ENCODE measurements at regions not wholly inside any gene's neighbourhood (a gene's known extent, or its start where the extent isn't known, plus 50 kb on each side); places are given as distances from the start of the nearest gene placed in this dataset.
A peak's percentile ranks its signal among the peaks of the same experiment; 100 is the strongest.

GRCh38 chr12:115823635-115824034 is 453.9 kb downstream of the MED13L start (continued):
- TF ChIP-seq ZNF347 (CRISPR knock-in tag; IDR thresholded peaks at IDR 0.05; ENCODE audit: low read depth) (no peak), YY1 (IDR thresholded peaks at IDR 0.05; ENCODE audit: borderline replicate concordance in 1 of 3, control insufficient read depth in 1 of 3, extremely low read depth in 1 of 3, insufficient read depth in 3 of 3, insufficient read length in 1 of 3, insufficient replicate concordance in 2 of 3, low read depth in 1 of 3, low read length in 2 of 3) (no peak), L3MBTL2 (IDR thresholded peaks at IDR 0.05) (peak; percentile 65), TCF15 (CRISPR knock-in tag; IDR thresholded peaks at IDR 0.05) (no peak), HDAC6 (IDR thresholded peaks at IDR 0.05; ENCODE audit: low read depth, low read length) (no peak), PBX2 (CRISPR knock-in tag; IDR thresholded peaks at IDR 0.05; ENCODE audit: low read depth) (no peak), PBX2 (tag; conservative IDR thresholded peaks at IDR 0.05; ENCODE audit: low read depth) (peak; percentile 98), JUND (IDR thresholded peaks at IDR 0.05; ENCODE audit: borderline replicate concordance, low read depth, low read length) (no peak), JUND (tag; IDR thresholded peaks at IDR 0.05; ENCODE audit: borderline replicate concordance, low read depth, low read length) (peak; percentile 56; the same call in 2 of the 3 replicates), HMG20A (CRISPR knock-in tag; conservative IDR thresholded peaks at IDR 0.05) (no peak), MEIS2 (IDR thresholded peaks at IDR 0.05; ENCODE audit: partially characterized antibody) (peak; percentile 96), BACH1 (tag; IDR thresholded peaks at IDR 0.05) (peak; percentile 72), MLLT1 (IDR thresholded peaks at IDR 0.05) (0 out of 4 replicates have a peak, but pooled peaks of 1 of the 2 experiments have one; percentile 32), NFATC3 (IDR thresholded peaks at IDR 0.05) (no peak), ZNF316 (IDR thresholded peaks at IDR 0.05) (0 out of 2 replicates have a peak, but pooled peaks have one; percentile 11), NCOA4 (IDR thresholded peaks at IDR 0.05; ENCODE audit: partially characterized antibody) (no peak), PCBP1 (IDR thresholded peaks at IDR 0.05; ENCODE audit: low read depth, low read length, poor library complexity, severe bottlenecking) (no peak), RFX1 (IDR thresholded peaks at IDR 0.05) (no peak), HIVEP1 (CRISPR knock-in tag; IDR thresholded peaks at IDR 0.05) (no peak), SRSF9 (IDR thresholded peaks at IDR 0.05; ENCODE audit: borderline replicate concordance, low read depth, low read length) (no peak), CREB5 (CRISPR knock-in tag; IDR thresholded peaks at IDR 0.05) (no peak), CBFA2T3 (IDR thresholded peaks at IDR 0.05) (peak; percentile 41; the same call in 1 of the 2 replicates), ETV1 (tag; conservative IDR thresholded peaks at IDR 0.05; ENCODE audit: low read depth) (0 out of 2 replicates have a peak, but pooled peaks have one; percentile 4), NCOA6 (IDR thresholded peaks at IDR 0.05) (no peak), FOXA3 (CRISPR knock-in tag; conservative IDR thresholded peaks at IDR 0.05 in 1 of 2, IDR thresholded peaks at IDR 0.05 in 1 of 2) (no peak)

Data from K562 (cell line).